Ishikawa (cell line): ENCODE measurements at regions not wholly inside any gene's neighbourhood (a gene's known extent, or its start where the extent isn't known, plus 50 kb on each side); places are given as distances from the start of the nearest gene placed in this dataset.

Source experiments
- CEBPB ChIP-seq: IDR thresholded peaks from 2 replicates; pipeline ENCODE4 v1.6.1; 2012
- CREB1 ChIP-seq: IDR thresholded peaks from 2 replicates; pipeline ENCODE4 v1.6.1; 2012; ENCODE audit warnings: low read depth
- EGR1 ChIP-seq: IDR thresholded peaks from 2 replicates; pipeline ENCODE4 v1.6.1; 2012
- EP300 ChIP-seq: IDR thresholded peaks from 2 replicates; pipeline ENCODE4 v1.6.1; 2012; ENCODE audit warnings: borderline replicate concordance
- FOXM1 ChIP-seq: IDR thresholded peaks from 2 replicates; pipeline ENCODE4 v1.6.1; 2012; ENCODE audit warnings: low read depth, borderline replicate concordance
- MAX ChIP-seq: IDR thresholded peaks from 2 replicates; pipeline ENCODE4 v1.6.1; 2012
- NFIC ChIP-seq: IDR thresholded peaks from 2 replicates; pipeline ENCODE4 v1.6.1; 2012
- RAD21 ChIP-seq: IDR thresholded peaks from 2 replicates; pipeline ENCODE4 v1.6.1; 2012; ENCODE audit warnings: low read depth
- REST ChIP-seq: IDR thresholded peaks from 2 replicates; pipeline ENCODE4 v1.6.1; 2012; ENCODE audit warnings: low read depth, mild to moderate bottlenecking
- TAF1 ChIP-seq: IDR thresholded peaks from 2 replicates; pipeline ENCODE4 v1.6.1; 2012; ENCODE audit warnings: low read depth, mild to moderate bottlenecking
- TCF12 ChIP-seq: IDR thresholded peaks from 2 replicates; pipeline ENCODE4 v1.6.1; 2012; ENCODE audit warnings: low read depth
- TEAD4 ChIP-seq: IDR thresholded peaks from 2 replicates; pipeline ENCODE4 v1.6.1; 2012
- USF1 ChIP-seq: IDR thresholded peaks from 2 replicates; pipeline ENCODE4 v1.6.1; 2012
- YY1 ChIP-seq: IDR thresholded peaks from 2 replicates; pipeline ENCODE4 v1.6.1; 2012; ENCODE audit warnings: low read depth
- ZBTB7A ChIP-seq: IDR thresholded peaks from 2 replicates; pipeline ENCODE4 v1.6.1; 2012; ENCODE audit warnings: low read depth

- TF ChIP-seq TCF12 (no peak), CEBPB (no peak), CREB1 (no peak), TEAD4 (no peak), NFIC (no peak), REST (no peak), MAX (no peak), EGR1 (no peak), ZBTB7A (no peak), TAF1 (no peak), EP300 (no peak), RAD21 (no peak), YY1 (no peak)
These were observed 526.1 kb downstream of the BNC2 start for GRCh38 chr9:16344343-16344742.

- TF ChIP-seq RAD21 (no peak), TEAD4 (no peak), REST (no peak), ZBTB7A (no peak), CREB1 (no peak), USF1 (no peak), NFIC (no peak), YY1 (no peak), MAX (no peak), EGR1 (no peak), CEBPB (no peak), FOXM1 (no peak), TAF1 (no peak), TCF12 (no peak), EP300 (no peak)
These were observed 524.6 kb downstream of the BNC2 start for GRCh38 chr9:16345902-16346301.

GRCh38 chr9:16347886-16348285 is 522.6 kb downstream of the BNC2 start:
- TF ChIP-seq TAF1: no peak
- no peak for TF ChIP-seq NFIC
- TF ChIP-seq CREB1: no peak
- TF ChIP-seq RAD21: no peak
- no peak for TF ChIP-seq ZBTB7A
- no peak for TF ChIP-seq REST
- TF ChIP-seq CEBPB: no peak
- no peak for TF ChIP-seq USF1
- no peak for TF ChIP-seq TEAD4
- no peak for TF ChIP-seq FOXM1
- no peak for TF ChIP-seq MAX
- TF ChIP-seq EGR1: no peak
- TF ChIP-seq TCF12: no peak
- TF ChIP-seq YY1: no peak
- TF ChIP-seq EP300: no peak

- TF ChIP-seq EP300: no peak
- no peak for TF ChIP-seq CEBPB
- TF ChIP-seq REST: no peak
- no peak for TF ChIP-seq RAD21
These were observed 521.9 kb downstream of the BNC2 start for GRCh38 chr9:16348531-16348930.
